ENCODE measurements at regions not wholly inside any gene's neighbourhood (a gene's known extent, or its start where the extent isn't known, plus 50 kb on each side); places are given as distances from the start of the nearest gene placed in this dataset.

DNA sequence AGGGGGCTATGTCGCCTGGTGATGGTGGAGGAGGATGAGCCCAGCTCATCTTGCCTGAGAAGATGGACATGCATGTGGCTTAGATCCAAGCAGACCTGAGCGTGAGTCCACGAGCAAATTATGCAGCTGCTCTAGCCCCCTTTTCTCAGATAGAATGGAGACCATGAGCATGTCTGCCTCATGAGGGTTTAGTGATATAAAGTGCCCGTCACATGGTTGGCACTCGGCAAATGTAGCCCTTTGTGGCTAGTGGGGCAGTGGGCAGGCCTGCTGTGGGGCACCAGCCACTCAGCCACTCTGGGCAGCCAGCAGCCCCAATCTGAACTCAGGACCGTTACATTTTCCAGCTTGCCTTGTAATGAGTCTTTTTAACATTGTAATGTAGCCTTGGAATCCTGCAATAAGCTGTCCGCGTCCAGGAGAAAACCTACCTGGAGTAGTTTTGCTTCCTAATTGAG lies 92.1 kb upstream of the HS6ST1 start:
- TF ChIP-seq, protein P1, sequence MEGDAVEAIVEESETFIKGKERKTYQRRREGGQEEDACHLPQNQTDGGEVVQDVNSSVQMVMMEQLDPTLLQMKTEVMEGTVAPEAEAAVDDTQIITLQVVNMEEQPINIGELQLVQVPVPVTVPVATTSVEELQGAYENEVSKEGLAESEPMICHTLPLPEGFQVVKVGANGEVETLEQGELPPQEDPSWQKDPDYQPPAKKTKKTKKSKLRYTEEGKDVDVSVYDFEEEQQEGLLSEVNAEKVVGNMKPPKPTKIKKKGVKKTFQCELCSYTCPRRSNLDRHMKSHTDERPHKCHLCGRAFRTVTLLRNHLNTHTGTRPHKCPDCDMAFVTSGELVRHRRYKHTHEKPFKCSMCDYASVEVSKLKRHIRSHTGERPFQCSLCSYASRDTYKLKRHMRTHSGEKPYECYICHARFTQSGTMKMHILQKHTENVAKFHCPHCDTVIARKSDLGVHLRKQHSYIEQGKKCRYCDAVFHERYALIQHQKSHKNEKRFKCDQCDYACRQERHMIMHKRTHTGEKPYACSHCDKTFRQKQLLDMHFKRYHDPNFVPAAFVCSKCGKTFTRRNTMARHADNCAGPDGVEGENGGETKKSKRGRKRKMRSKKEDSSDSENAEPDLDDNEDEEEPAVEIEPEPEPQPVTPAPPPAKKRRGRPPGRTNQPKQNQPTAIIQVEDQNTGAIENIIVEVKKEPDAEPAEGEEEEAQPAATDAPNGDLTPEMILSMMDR (IDR thresholded peaks at IDR 0.05) = no peak
- no peak for TF ChIP-seq POLR2A (IDR thresholded peaks at IDR 0.05)

Data from lower leg skin (tissue), 3 donors.